ENCODE measurements at regions not wholly inside any gene's neighbourhood (a gene's known extent, or its start where the extent isn't known, plus 50 kb on each side); places are given as distances from the start of the nearest gene placed in this dataset.

- TF ChIP-seq CTCF (IDR thresholded peaks at IDR 0.05 in 2 of 3, conservative IDR thresholded peaks at IDR 0.05 in 1 of 3; ENCODE audit: borderline replicate concordance in 1 of 3, insufficient read depth in 1 of 3, low read depth in 2 of 3, low read length in 2 of 3) = no peak
- no peak for TF ChIP-seq ELF1 (IDR thresholded peaks at IDR 0.05; ENCODE audit: borderline replicate concordance, low read depth)
- TF ChIP-seq YY1 (IDR thresholded peaks at IDR 0.05; ENCODE audit: extremely low read depth, insufficient replicate concordance, low read depth, low read length) = no peak
- no peak for TF ChIP-seq EZH2 (IDR thresholded peaks at IDR 0.05)
- no peak for TF ChIP-seq EZH2phosphoT487 (IDR thresholded peaks at IDR 0.05; ENCODE audit: borderline replicate concordance)
- TF ChIP-seq POLR2AphosphoS5 (IDR thresholded peaks at IDR 0.05; ENCODE audit: low read depth, low read length) = no peak
- TF ChIP-seq POLR2A (IDR thresholded peaks at IDR 0.05; ENCODE audit: borderline replicate concordance, extremely low read depth, insufficient read depth, insufficient read length) = no peak
- no peak for TF ChIP-seq SP1 (IDR thresholded peaks at IDR 0.05; ENCODE audit: low read depth)
- TF ChIP-seq REST (IDR thresholded peaks at IDR 0.05; ENCODE audit: low read depth) = no peak
- TF ChIP-seq SRF (IDR thresholded peaks at IDR 0.05; ENCODE audit: low read depth) = no peak
- no peak for TF ChIP-seq MAX (IDR thresholded peaks at IDR 0.05)
- no peak for TF ChIP-seq RAD21 (IDR thresholded peaks at IDR 0.05; ENCODE audit: low read depth)
These were observed 219.0 kb upstream of the POU3F1 start for GRCh38 chr1:38265293-38266196.
